ENCODE measurements at regions not wholly inside any gene's neighbourhood (a gene's known extent, or its start where the extent isn't known, plus 50 kb on each side); places are given as distances from the start of the nearest gene placed in this dataset.
A peak's percentile ranks its signal among the peaks of the same experiment; 100 is the strongest.

GRCh38 chr7:89987665-89988064 is 166.6 kb upstream of the STEAP1 start:
- Histone ChIP-seq H3K4me1 (ENCODE audit: control insufficient read depth, insufficient read depth, low read length) (peaks cover 23% of the 10 kb centered on the region), H3K27ac (ENCODE audit: low read depth, low read length) (no peak overlapping the region), H3K9me3 (ENCODE audit: control insufficient read depth, insufficient read depth, low read length) (no peaks in the 10 kb centered on the region), H3K36me3 (ENCODE audit: control insufficient read depth, insufficient read depth, low read length) (no peaks in the 10 kb centered on the region), H3K9ac (ENCODE audit: low read depth, low read length) (no peak overlapping the region), H3K4me3 (ENCODE audit: low read depth, low read length) (no peak overlapping the region; the same call in 1 of the 2 replicates), H3K27me3 (ENCODE audit: control insufficient read depth, insufficient read depth, low read length) (no peaks in the 10 kb centered on the region; the same call in none of the 2 replicates)

- H3K9me3 ChIP-seq (ENCODE audit: control insufficient read depth, insufficient read depth, low read length), result no peaks in the 10 kb centered on the region
- H3K9ac ChIP-seq (ENCODE audit: low read depth, low read length), result no peak overlapping the region
- no peak overlapping the region; the same call in 1 of the 2 replicates for H3K4me3 ChIP-seq (ENCODE audit: low read depth, low read length)
- H3K27me3 ChIP-seq (ENCODE audit: control insufficient read depth, insufficient read depth, low read length), result no peaks in the 10 kb centered on the region; the same call in none of the 2 replicates
- H3K4me1 ChIP-seq (ENCODE audit: control insufficient read depth, insufficient read depth, low read length), result peaks cover 23% of the 10 kb centered on the region
- H3K27ac ChIP-seq (ENCODE audit: low read depth, low read length), result no peak overlapping the region
- H3K36me3 ChIP-seq (ENCODE audit: control insufficient read depth, insufficient read depth, low read length), result no peaks in the 10 kb centered on the region
Measured at GRCh38 chr7:89988074-89988473, 166.2 kb upstream of the STEAP1 start.

GRCh38 chr7:89989454-89989853 is 164.8 kb upstream of the STEAP1 start:
- Histone ChIP-seq H3K9ac (ENCODE audit: low read depth, low read length) (no peak overlapping the region), H3K9me3 (ENCODE audit: control insufficient read depth, insufficient read depth, low read length) (no peaks in the 10 kb centered on the region), H3K36me3 (ENCODE audit: control insufficient read depth, insufficient read depth, low read length) (no peaks in the 10 kb centered on the region), H3K4me3 (ENCODE audit: low read depth, low read length) (no peak overlapping the region), H3K4me1 (ENCODE audit: control insufficient read depth, insufficient read depth, low read length) (peaks cover 23% of the 10 kb centered on the region), H3K27me3 (ENCODE audit: control insufficient read depth, insufficient read depth, low read length) (no peaks in the 10 kb centered on the region; the same call in none of the 2 replicates), H3K27ac (ENCODE audit: low read depth, low read length) (no peak overlapping the region)

GRCh38 chr7:89994483-89994882 is 159.8 kb upstream of the STEAP1 start:
- Histone ChIP-seq H3K9me3 (ENCODE audit: control insufficient read depth, insufficient read depth, low read length) (no peaks in the 10 kb centered on the region; the same call in 1 of the 2 replicates), H3K9ac (ENCODE audit: low read depth, low read length) (no peak overlapping the region), H3K4me1 (ENCODE audit: control insufficient read depth, insufficient read depth, low read length) (peaks cover 4% of the 10 kb centered on the region), H3K27ac (ENCODE audit: low read depth, low read length) (no peak overlapping the region), H3K27me3 (ENCODE audit: control insufficient read depth, insufficient read depth, low read length) (no peaks in the 10 kb centered on the region; the same call in 1 of the 2 replicates), H3K4me3 (ENCODE audit: low read depth, low read length) (no peak overlapping the region), H3K36me3 (ENCODE audit: control insufficient read depth, insufficient read depth, low read length) (no peaks in the 10 kb centered on the region)

GRCh38 chr7:89998554-89998953 is 155.7 kb upstream of the STEAP1 start:
- H3K9me3 ChIP-seq (ENCODE audit: control insufficient read depth, insufficient read depth, low read length), result no peaks in the 10 kb centered on the region; the same call in 1 of the 2 replicates
- H3K9ac ChIP-seq (ENCODE audit: low read depth, low read length), result no peak overlapping the region
- no peak overlapping the region for H3K4me3 ChIP-seq (ENCODE audit: low read depth, low read length)
- no peaks in the 10 kb centered on the region for H3K36me3 ChIP-seq (ENCODE audit: control insufficient read depth, insufficient read depth, low read length)
- peaks cover 6% of the 10 kb centered on the region; the same call in 1 of the 2 replicates for H3K4me1 ChIP-seq (ENCODE audit: control insufficient read depth, insufficient read depth, low read length)
- no peaks in the 10 kb centered on the region for H3K27me3 ChIP-seq (ENCODE audit: control insufficient read depth, insufficient read depth, low read length)
- H3K27ac ChIP-seq (ENCODE audit: low read depth, low read length), result no peak overlapping the region

GRCh38 chr7:90005836-90006235 is 148.4 kb upstream of the STEAP1 start:
- no peaks in the 10 kb centered on the region for H3K36me3 ChIP-seq (ENCODE audit: control insufficient read depth, insufficient read depth, low read length)
- H3K9ac ChIP-seq (ENCODE audit: low read depth, low read length), result no peak overlapping the region
- H3K4me3 ChIP-seq (ENCODE audit: low read depth, low read length), result no peak overlapping the region
- H3K27ac ChIP-seq (ENCODE audit: low read depth, low read length), result no peak overlapping the region
- no peaks in the 10 kb centered on the region for H3K27me3 ChIP-seq (ENCODE audit: control insufficient read depth, insufficient read depth, low read length)
- no peaks in the 10 kb centered on the region for H3K9me3 ChIP-seq (ENCODE audit: control insufficient read depth, insufficient read depth, low read length)
- peaks cover 33% of the 10 kb centered on the region for H3K4me1 ChIP-seq (ENCODE audit: control insufficient read depth, insufficient read depth, low read length)

- H3K4me3 ChIP-seq (ENCODE audit: low read depth, low read length), result no peak overlapping the region
- H3K36me3 ChIP-seq (ENCODE audit: control insufficient read depth, insufficient read depth, low read length), result no peaks in the 10 kb centered on the region
- H3K27ac ChIP-seq (ENCODE audit: low read depth, low read length), result peak overlapping the region; percentile 1
- no peaks in the 10 kb centered on the region for H3K9me3 ChIP-seq (ENCODE audit: control insufficient read depth, insufficient read depth, low read length)
- no peaks in the 10 kb centered on the region for H3K27me3 ChIP-seq (ENCODE audit: control insufficient read depth, insufficient read depth, low read length)
- H3K4me1 ChIP-seq (ENCODE audit: control insufficient read depth, insufficient read depth, low read length), result peaks cover 33% of the 10 kb centered on the region
- no peak overlapping the region for H3K9ac ChIP-seq (ENCODE audit: low read depth, low read length)
Measured at GRCh38 chr7:90007001-90007654, 147.1 kb upstream of the STEAP1 start.

GRCh38 chr7:90007831-90008230 is 146.4 kb upstream of the STEAP1 start:
- Histone ChIP-seq H3K4me3 (ENCODE audit: low read depth, low read length) (no peak overlapping the region; the same call in 1 of the 2 replicates), H3K36me3 (ENCODE audit: control insufficient read depth, insufficient read depth, low read length) (no peaks in the 10 kb centered on the region), H3K27me3 (ENCODE audit: control insufficient read depth, insufficient read depth, low read length) (no peaks in the 10 kb centered on the region), H3K4me1 (ENCODE audit: control insufficient read depth, insufficient read depth, low read length) (peaks cover 27% of the 10 kb centered on the region), H3K9me3 (ENCODE audit: control insufficient read depth, insufficient read depth, low read length) (no peaks in the 10 kb centered on the region), H3K9ac (ENCODE audit: low read depth, low read length) (no peak overlapping the region), H3K27ac (ENCODE audit: low read depth, low read length) (peak overlapping the region; percentile 35)

- Histone ChIP-seq H3K4me1 (ENCODE audit: control insufficient read depth, insufficient read depth, low read length) (no peaks in the 10 kb centered on the region), H3K27me3 (ENCODE audit: control insufficient read depth, insufficient read depth, low read length) (no peaks in the 10 kb centered on the region), H3K36me3 (ENCODE audit: control insufficient read depth, insufficient read depth, low read length) (no peaks in the 10 kb centered on the region), H3K4me3 (ENCODE audit: low read depth, low read length) (no peak overlapping the region), H3K9ac (ENCODE audit: low read depth, low read length) (no peak overlapping the region), H3K27ac (ENCODE audit: low read depth, low read length) (no peak overlapping the region), H3K9me3 (ENCODE audit: control insufficient read depth, insufficient read depth, low read length) (peaks cover 8% of the 10 kb centered on the region; the same call in 1 of the 2 replicates)
Measured at GRCh38 chr7:90022213-90022612, 132.1 kb upstream of the STEAP1 start.

- H3K27ac ChIP-seq (ENCODE audit: low read depth, low read length), result no peak overlapping the region
- no peak overlapping the region for H3K4me3 ChIP-seq (ENCODE audit: low read depth, low read length)
- H3K9me3 ChIP-seq (ENCODE audit: control insufficient read depth, insufficient read depth, low read length), result peaks cover 8% of the 10 kb centered on the region; the same call in 1 of the 2 replicates
- H3K36me3 ChIP-seq (ENCODE audit: control insufficient read depth, insufficient read depth, low read length), result no peaks in the 10 kb centered on the region
- H3K27me3 ChIP-seq (ENCODE audit: control insufficient read depth, insufficient read depth, low read length), result no peaks in the 10 kb centered on the region
- no peak overlapping the region for H3K9ac ChIP-seq (ENCODE audit: low read depth, low read length)
- no peaks in the 10 kb centered on the region for H3K4me1 ChIP-seq (ENCODE audit: control insufficient read depth, insufficient read depth, low read length)
Measured at GRCh38 chr7:90025771-90026170, 128.5 kb upstream of the STEAP1 start.

- H3K36me3 ChIP-seq (ENCODE audit: control insufficient read depth, insufficient read depth, low read length), result no peaks in the 10 kb centered on the region
- no peak overlapping the region for H3K27ac ChIP-seq (ENCODE audit: low read depth, low read length)
- no peaks in the 10 kb centered on the region for H3K27me3 ChIP-seq (ENCODE audit: control insufficient read depth, insufficient read depth, low read length)
- no peaks in the 10 kb centered on the region for H3K9me3 ChIP-seq (ENCODE audit: control insufficient read depth, insufficient read depth, low read length)
- no peak overlapping the region for H3K4me3 ChIP-seq (ENCODE audit: low read depth, low read length)
- H3K4me1 ChIP-seq (ENCODE audit: control insufficient read depth, insufficient read depth, low read length), result no peaks in the 10 kb centered on the region
- no peak overlapping the region for H3K9ac ChIP-seq (ENCODE audit: low read depth, low read length)
Measured at GRCh38 chr7:90033850-90034249, 120.4 kb upstream of the STEAP1 start.
